Retinal pigment epithelial cell (primary cell): ENCODE measurements at regions not wholly inside any gene's neighbourhood (a gene's known extent, or its start where the extent isn't known, plus 50 kb on each side); places are given as distances from the start of the nearest gene placed in this dataset.
"Not testable (repeated sequence)": the region's sequence is repeated elsewhere in the genome, so short reads cannot be mapped to it uniquely, and the experiment has no call there.

Experiments
- DNase-seq: peaks from one replicate; pipeline ENCODE4 v3.0.0-alpha.2; 2010; ENCODE audit warnings: low read depth
- H3K4me3 ChIP-seq: 2 replicates; pipeline ENCODE4 v1.5.1; 2011; ENCODE audit warnings: mild to moderate bottlenecking, low read length, control low read depth, moderate library complexity
- TF ChIP-seq, protein P1 (sequence below): conservative IDR thresholded peaks from 2 replicates; pipeline ENCODE4 v1.5.1; 2011; ENCODE audit warnings: low read depth, low read length, control low read depth, inconsistent platforms

DNA sequence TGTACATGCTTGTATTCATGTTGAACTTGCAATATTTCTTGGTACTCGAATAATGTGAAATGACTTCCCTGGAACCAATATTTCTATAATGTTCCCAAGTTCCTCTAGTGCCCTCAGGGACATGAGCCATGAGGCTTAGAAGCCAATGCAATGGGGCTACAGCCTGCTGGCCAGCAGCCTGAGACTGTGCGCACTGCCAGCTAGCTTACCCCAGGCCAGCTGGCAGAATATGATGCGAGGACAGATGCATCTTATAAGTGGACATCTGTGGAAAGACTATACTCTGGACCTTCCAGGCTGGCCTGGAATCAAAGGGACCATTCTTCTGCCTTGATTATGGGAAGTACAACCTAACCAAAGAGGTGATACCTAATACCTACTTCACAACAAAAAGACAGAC, 1862.0 kb upstream of the ACO1 start:
- no peak overlapping the region for H3K4me3 ChIP-seq
- TF ChIP-seq, protein P1, sequence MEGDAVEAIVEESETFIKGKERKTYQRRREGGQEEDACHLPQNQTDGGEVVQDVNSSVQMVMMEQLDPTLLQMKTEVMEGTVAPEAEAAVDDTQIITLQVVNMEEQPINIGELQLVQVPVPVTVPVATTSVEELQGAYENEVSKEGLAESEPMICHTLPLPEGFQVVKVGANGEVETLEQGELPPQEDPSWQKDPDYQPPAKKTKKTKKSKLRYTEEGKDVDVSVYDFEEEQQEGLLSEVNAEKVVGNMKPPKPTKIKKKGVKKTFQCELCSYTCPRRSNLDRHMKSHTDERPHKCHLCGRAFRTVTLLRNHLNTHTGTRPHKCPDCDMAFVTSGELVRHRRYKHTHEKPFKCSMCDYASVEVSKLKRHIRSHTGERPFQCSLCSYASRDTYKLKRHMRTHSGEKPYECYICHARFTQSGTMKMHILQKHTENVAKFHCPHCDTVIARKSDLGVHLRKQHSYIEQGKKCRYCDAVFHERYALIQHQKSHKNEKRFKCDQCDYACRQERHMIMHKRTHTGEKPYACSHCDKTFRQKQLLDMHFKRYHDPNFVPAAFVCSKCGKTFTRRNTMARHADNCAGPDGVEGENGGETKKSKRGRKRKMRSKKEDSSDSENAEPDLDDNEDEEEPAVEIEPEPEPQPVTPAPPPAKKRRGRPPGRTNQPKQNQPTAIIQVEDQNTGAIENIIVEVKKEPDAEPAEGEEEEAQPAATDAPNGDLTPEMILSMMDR: no peak
- DNase-seq: no peak

DNA sequence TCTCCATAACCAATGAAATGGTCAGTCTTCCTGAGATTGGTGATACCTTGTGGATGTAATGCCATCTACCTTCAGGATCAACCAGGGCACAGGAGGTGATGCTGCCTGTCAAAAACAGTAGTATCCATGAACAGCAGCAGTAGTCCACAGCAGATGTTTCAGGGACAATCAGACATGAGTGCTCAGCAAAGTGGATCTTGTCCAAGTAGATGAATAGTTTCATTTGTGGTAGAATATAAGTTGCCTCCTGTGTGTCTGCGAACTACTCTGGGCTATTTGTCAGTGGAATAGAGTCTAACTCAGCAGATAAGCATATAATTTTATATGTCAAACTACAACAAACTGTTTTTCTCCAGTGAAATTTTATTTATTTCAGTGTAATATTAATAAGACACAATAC, 1860.1 kb upstream of the ACO1 start:
- TF ChIP-seq, protein P1: no peak
- no peak overlapping the region for H3K4me3 ChIP-seq
- DNase-seq: no peak

DNA sequence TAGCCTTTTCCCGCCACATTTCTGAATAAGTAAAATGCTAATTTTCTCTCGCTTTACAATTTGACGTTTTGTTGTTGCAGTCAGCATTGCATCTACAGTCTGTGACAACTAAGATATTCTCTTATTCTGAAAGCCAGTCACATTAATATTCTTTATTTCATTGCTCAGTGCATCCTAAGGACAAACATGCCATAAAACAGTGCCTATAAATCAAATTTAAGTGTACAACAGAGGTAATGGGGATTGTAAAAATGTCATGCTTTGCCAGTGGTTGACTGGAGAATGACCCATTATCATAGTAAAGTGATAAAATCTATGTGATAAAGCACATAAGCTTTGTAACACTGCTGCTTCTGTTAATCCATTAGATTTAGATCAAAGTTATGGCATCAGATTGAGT, 1850.0 kb upstream of the ACO1 start:
- no peak for DNase-seq
- H3K4me3 ChIP-seq: no peak overlapping the region
- TF ChIP-seq, protein P1: no peak

DNA sequence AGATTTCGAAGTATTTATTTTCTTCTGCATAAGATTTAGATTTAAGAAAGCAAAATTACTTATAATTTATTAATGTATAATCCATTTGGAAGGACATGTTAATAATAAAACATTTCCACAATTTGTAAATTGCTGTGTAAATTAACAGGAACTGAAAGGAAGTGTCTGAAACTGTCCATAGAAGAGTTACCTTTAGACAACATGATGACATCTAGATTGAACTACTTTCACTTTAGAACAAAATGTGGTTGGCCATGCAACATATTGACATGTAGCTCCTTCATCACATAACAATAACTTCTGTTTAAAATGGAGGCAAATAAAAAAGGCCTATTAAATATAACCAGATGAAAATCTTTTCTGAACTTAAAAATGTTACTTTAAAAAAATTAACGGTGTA, 1849.5 kb upstream of the ACO1 start:
- no peak overlapping the region for H3K4me3 ChIP-seq
- TF ChIP-seq, protein P1: no peak
- DNase-seq: no peak

DNA sequence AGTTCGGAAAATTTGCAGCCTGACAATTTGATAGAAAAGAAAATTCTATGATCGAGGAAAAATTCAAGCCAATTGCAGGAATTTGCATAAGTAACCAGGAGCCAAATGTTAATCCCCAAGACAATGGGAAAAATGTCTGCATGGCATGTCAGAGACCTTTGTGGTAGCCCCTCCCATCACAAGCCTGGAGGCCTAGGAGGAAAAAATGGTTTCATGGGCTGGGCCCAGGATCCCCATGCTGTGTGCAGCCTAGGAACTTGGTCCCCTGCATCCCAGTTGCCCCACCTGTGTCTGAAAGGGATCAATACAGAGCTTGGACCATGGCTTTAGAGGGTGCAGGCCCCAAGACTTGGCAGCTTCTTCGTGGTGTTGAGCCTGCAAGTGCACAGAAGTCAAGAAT, 1847.9 kb upstream of the ACO1 start:
- TF ChIP-seq, protein P1: no peak
- DNase-seq: no peak
- no peak overlapping the region for H3K4me3 ChIP-seq

DNA sequence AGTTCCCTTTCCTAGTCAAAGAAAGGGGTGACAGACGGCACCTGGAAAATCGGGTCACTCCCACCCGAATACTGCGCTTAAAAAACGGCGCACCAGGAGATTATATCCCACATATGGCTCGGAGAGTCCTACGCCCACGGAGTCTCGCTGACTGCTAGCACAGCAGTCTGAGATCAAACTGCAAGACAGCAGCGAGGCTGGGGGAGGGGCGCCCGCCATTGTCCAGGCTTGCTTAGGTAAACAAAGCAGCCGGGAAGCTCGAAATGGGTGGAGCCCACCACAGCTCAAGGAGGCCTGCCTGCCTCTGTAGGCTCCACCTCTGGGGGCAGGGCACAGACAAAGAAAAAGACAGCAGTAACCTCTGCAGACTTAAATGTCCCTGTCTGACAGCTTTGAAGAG, 1844.7 kb upstream of the ACO1 start:
- H3K4me3 ChIP-seq, DNase-seq: not testable (repeated sequence)

DNA sequence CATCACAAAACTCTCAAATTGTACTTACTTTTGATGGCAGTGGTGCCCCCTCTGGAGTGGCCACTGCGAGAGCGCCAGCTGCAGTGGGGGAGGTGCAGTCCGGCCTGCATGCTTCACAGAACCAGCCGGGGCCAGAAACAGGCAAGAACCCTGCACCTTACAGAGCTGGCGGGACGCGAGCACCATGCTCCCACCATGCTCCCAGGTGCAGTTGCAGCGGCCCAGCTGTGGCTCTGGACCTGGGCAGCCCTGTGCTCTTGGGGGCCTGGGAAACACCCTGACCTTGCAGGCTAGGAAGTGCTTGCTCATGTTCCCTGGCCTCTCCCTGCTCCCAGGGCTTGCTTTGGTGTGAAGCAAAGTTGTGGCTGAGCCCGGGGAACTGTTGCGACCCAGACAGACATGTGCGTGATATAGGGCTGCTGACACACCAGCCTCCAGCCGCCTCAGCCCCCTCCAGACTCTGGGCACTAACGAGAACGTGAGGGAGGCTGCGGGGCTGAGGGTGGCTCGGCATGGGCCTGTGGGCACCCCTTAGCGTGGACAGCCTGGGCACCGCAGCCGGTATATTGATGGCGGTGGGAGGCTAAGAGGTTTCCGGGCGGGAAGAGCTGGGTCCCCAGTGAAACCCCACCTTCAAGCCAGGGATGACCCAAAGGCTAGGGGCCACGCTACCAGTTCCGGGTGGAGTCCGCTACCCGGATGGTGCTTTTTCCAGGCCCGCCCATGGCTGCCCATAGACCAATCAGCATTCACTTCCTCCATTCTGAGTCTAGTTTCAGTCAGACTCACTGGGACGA, 1809.9 kb upstream of the ACO1 start:
- no peak for DNase-seq
- no peak overlapping the region for H3K4me3 ChIP-seq
- TF ChIP-seq, protein P1: no peak

DNA sequence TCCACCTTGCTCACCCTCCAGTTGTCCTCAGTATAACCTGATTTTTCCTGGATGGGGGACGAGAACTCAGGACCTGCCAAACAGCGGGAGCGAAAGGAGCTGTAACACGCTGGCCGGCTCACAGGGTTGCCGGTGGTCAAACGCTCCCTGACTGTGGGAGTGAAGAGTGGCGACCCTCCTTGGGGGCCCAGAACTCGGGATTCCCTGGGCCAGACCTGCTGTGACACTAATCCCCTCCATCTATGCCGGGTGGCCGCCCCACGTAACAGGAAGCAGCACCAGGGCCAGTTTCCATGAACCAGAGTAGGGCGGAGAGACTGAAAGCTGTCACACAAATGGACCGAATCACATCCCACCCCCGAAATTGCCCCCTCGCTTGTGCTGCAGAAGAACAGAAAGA, 1809.2 kb upstream of the ACO1 start:
- no peak for DNase-seq

More for the DNA sequence above, 1809.2 kb upstream of the ACO1 start:
- TF ChIP-seq, protein P1: no peak
- no peak overlapping the region for H3K4me3 ChIP-seq
